HG03196 (cell line): ENCODE measurements at regions not wholly inside any gene's neighbourhood (a gene's known extent, or its start where the extent isn't known, plus 50 kb on each side); places are given as distances from the start of the nearest gene placed in this dataset.
"Not testable (repeated sequence)": the region's sequence is repeated elsewhere in the genome, so short reads cannot be mapped to it uniquely, and the experiment has no call there.

Experiments used
- ATAC-seq: cut with Tn5 transposase; IDR thresholded peaks from one replicate; pipeline ENCODE4 v1.9.1; 2021; ENCODE audit not compliant: unreplicated experiment

- no peak for ATAC-seq
Observed at GRCh38 chr1:43042773-43043457, 84.2 kb upstream of the SLC2A1 start.

GRCh38 chr1:43042127-43042526 is 83.5 kb upstream of the SLC2A1 start:
- ATAC-seq: no peak

- no peak for ATAC-seq
Observed at GRCh38 chr1:43041591-43041990, 82.9 kb upstream of the SLC2A1 start.

GRCh38 chr1:43039228-43040055 is 80.8 kb upstream of the SLC2A1 start:
- no peak for ATAC-seq

- no peak for ATAC-seq
Observed at GRCh38 chr1:43038232-43038935, 79.7 kb upstream of the SLC2A1 start.

- no peak for ATAC-seq
Observed at GRCh38 chr1:43037466-43037865, 78.8 kb upstream of the SLC2A1 start.

GRCh38 chr1:43036932-43037331 is 78.3 kb upstream of the SLC2A1 start:
- no peak for ATAC-seq

- ATAC-seq: no peak
Observed at GRCh38 chr1:43035821-43036741, 77.4 kb upstream of the SLC2A1 start.

GRCh38 chr1:43034778-43035177 is 76.1 kb upstream of the SLC2A1 start:
- ATAC-seq: no peak

- ATAC-seq: no peak
Observed at GRCh38 chr1:43034195-43034658, 75.6 kb upstream of the SLC2A1 start.

- ATAC-seq: no peak
Observed at GRCh38 chr1:43031316-43032203, 72.9 kb upstream of the SLC2A1 start.

- no peak for ATAC-seq
Observed at GRCh38 chr1:43024905-43025304, 66.2 kb upstream of the SLC2A1 start.

GRCh38 chr1:43021547-43022474 is 63.1 kb upstream of the SLC2A1 start:
- no peak for ATAC-seq

- ATAC-seq: no peak
Observed at GRCh38 chr1:43019226-43019625, 60.6 kb upstream of the SLC2A1 start.

GRCh38 chr1:43018121-43018520 is 59.5 kb upstream of the SLC2A1 start:
- ATAC-seq: no peak

GRCh38 chr1:43015269-43015668 is 56.6 kb upstream of the SLC2A1 start:
- no peak for ATAC-seq

GRCh38 chr1:43014579-43014978 is 55.9 kb upstream of the SLC2A1 start:
- ATAC-seq: not testable (repeated sequence)

GRCh38 chr1:43011020-43011419 is 52.4 kb upstream of the SLC2A1 start:
- no peak for ATAC-seq

- no peak for ATAC-seq
Observed at GRCh38 chr1:43009274-43009673, 50.6 kb upstream of the SLC2A1 start.
